NOMO-1 (cell line): ENCODE measurements at regions not wholly inside any gene's neighbourhood (a gene's known extent, or its start where the extent isn't known, plus 50 kb on each side); places are given as distances from the start of the nearest gene placed in this dataset.

Experiments
- DNase-seq, 2 experiments: peaks; one replicate each; lab custom pipeline; 2025; ENCODE audit not compliant: unreplicated experiment in 2 of 2; lab: John Stamatoyannopoulos, UW

- no peak for DNase-seq
Observed at GRCh38 chr15:97892167-97892938, 68.2 kb upstream of the ARRDC4 start.

- peak; percentile 53 to 89 for DNase-seq
Observed at GRCh38 chr15:97893967-97894366, 66.5 kb upstream of the ARRDC4 start.

GRCh38 chr15:97899981-97900380 is 60.5 kb upstream of the ARRDC4 start:
- DNase-seq: no peak

- no peak for DNase-seq
Observed at GRCh38 chr15:97902140-97902780, 58.2 kb upstream of the ARRDC4 start.

- DNase-seq: no peak
Observed at GRCh38 chr15:97903560-97903959, 56.9 kb upstream of the ARRDC4 start.

- DNase-seq: peak; percentile 15 to 40
Observed at GRCh38 chr15:97903971-97904572, 56.4 kb upstream of the ARRDC4 start.

- DNase-seq: peak; percentile 10 to 40
Observed at GRCh38 chr15:97909291-97909891, 51.1 kb upstream of the ARRDC4 start.
